Endothelial cell (in vitro differentiated cells): ENCODE measurements at regions not wholly inside any gene's neighbourhood (a gene's known extent, or its start where the extent isn't known, plus 50 kb on each side); places are given as distances from the start of the nearest gene placed in this dataset.

Source experiments
- DNase-seq: peaks from one replicate; pipeline ENCODE4 v3.0.0; 2021; ENCODE audit warnings: low spot score
- H3K27ac Mint-ChIP-seq: one replicate; pipeline ENCODE4 v1.8.0; 2021; ENCODE audit warnings: mixed read lengths, inconsistent platforms; ENCODE audit not compliant: unreplicated experiment
- H3K27me3 Mint-ChIP-seq: one replicate; pipeline ENCODE4 v1.8.0; 2021; ENCODE audit warnings: mild to moderate bottlenecking, moderate library complexity, mixed read lengths, inconsistent platforms; ENCODE audit not compliant: unreplicated experiment
- H3K36me3 Mint-ChIP-seq: one replicate; pipeline ENCODE4 v1.8.0; 2021; ENCODE audit warnings: mild to moderate bottlenecking, low read depth, mixed read lengths, inconsistent platforms; ENCODE audit not compliant: unreplicated experiment
- H3K4me1 Mint-ChIP-seq: one replicate; pipeline ENCODE4 v1.8.0; 2021; ENCODE audit warnings: mild to moderate bottlenecking, mixed read lengths, inconsistent platforms; ENCODE audit not compliant: unreplicated experiment
- H3K4me3 Mint-ChIP-seq: one replicate; pipeline ENCODE4 v1.8.0; 2021; ENCODE audit warnings: mild to moderate bottlenecking, mixed read lengths, inconsistent platforms; ENCODE audit not compliant: unreplicated experiment
- H3K9me3 Mint-ChIP-seq: one replicate; pipeline ENCODE4 v1.8.0; 2021; ENCODE audit warnings: mixed read lengths, inconsistent platforms; ENCODE audit not compliant: unreplicated experiment
- CTCF ChIP-seq: fragments of 200-600 bp; sonication (generic); IDR thresholded peaks from one replicate; pipeline ENCODE4 v1.5.0; 2021; ENCODE audit warnings: antibody characterized with exemption; ENCODE audit not compliant: unreplicated experiment

- Mint-ChIP-seq H3K4me3 (no peak overlapping the region), H3K27ac (peak overlapping the region; percentile 52), H3K27me3 (peaks cover 7% of the 10 kb centered on the region), H3K36me3 (peaks cover 4% of the 10 kb centered on the region), H3K9me3 (peaks cover 4% of the 10 kb centered on the region), H3K4me1 (peaks cover 17% of the 10 kb centered on the region)
- no peak for DNase-seq
- TF ChIP-seq CTCF, result no peak
Observed at GRCh38 chr14:61102549-61103466, 121.8 kb downstream of the SLC38A6 start.
